ENCODE measurements at regions not wholly inside any gene's neighbourhood (a gene's known extent, or its start where the extent isn't known, plus 50 kb on each side); places are given as distances from the start of the nearest gene placed in this dataset.
A peak's percentile ranks its signal among the peaks of the same experiment; 100 is the strongest.

DNA sequence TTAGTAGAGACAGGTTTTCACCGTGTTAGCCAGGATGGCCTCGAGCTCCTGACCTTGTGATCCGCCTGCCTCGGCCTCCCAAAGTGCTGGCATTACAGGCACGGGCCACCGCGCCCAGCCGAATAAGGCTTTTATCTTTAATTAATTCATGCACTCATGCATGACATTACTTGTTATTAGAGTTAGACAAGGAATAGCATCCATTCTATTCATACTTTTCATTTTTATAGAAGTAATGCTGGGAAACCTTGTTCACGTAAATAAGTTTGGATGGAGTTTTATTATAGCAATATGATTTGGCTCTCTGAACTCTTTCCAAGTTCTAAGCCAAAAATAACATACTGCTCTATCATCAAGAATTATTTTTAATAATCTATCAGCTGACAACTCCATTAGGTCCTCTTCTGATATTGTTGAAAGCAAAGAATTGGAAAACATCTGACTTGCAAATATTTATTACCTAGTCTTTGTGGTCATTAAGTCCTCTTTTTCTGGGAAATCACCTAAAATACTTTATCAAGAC lies 168.8 kb upstream of the CCND2 start:
- Histone ChIP-seq H3K9me3 (ENCODE audit: control insufficient read depth, low read length) (no peaks in the 10 kb centered on the region), H3K4me3 (ENCODE audit: low read length) (no peak overlapping the region), H3K9ac (ENCODE audit: extremely low read depth, low read length, poor library complexity, severe bottlenecking) (no peak overlapping the region), H3K4me1 (ENCODE audit: control insufficient read depth, insufficient read depth, low read length) (no peaks in the 10 kb centered on the region), H3K36me3 (ENCODE audit: control insufficient read depth, insufficient read depth, low read length) (no peaks in the 10 kb centered on the region), H3K27ac (ENCODE audit: low read depth, low read length) (no peak overlapping the region), H3K27me3 (ENCODE audit: control insufficient read depth, insufficient read depth, low read length, poor library complexity, severe bottlenecking) (no peaks in the 10 kb centered on the region)
- no peaks in the 10 kb centered on the region for H3K4me1 Mint-ChIP-seq
- H3K36me3 Mint-ChIP-seq (ENCODE audit: low read depth): no peaks in the 10 kb centered on the region
- no peak for DNase-seq
- H3K27ac Mint-ChIP-seq: no peak overlapping the region
- TF ChIP-seq, protein P1, sequence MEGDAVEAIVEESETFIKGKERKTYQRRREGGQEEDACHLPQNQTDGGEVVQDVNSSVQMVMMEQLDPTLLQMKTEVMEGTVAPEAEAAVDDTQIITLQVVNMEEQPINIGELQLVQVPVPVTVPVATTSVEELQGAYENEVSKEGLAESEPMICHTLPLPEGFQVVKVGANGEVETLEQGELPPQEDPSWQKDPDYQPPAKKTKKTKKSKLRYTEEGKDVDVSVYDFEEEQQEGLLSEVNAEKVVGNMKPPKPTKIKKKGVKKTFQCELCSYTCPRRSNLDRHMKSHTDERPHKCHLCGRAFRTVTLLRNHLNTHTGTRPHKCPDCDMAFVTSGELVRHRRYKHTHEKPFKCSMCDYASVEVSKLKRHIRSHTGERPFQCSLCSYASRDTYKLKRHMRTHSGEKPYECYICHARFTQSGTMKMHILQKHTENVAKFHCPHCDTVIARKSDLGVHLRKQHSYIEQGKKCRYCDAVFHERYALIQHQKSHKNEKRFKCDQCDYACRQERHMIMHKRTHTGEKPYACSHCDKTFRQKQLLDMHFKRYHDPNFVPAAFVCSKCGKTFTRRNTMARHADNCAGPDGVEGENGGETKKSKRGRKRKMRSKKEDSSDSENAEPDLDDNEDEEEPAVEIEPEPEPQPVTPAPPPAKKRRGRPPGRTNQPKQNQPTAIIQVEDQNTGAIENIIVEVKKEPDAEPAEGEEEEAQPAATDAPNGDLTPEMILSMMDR (conservative IDR thresholded peaks at IDR 0.05): no peak
- H3K9me3 Mint-ChIP-seq: no peaks in the 10 kb centered on the region
- no peak overlapping the region for H3K4me3 Mint-ChIP-seq
- 90 to 92% methylated on average over 2 to 8 of the region's 9 CpGs for WGBS, 2 experiments (ENCODE audit: insufficient coverage in 1 of 2, insufficient read length in 1 of 2)
- H3K27me3 Mint-ChIP-seq (ENCODE audit: insufficient read depth): peaks cover 4% of the 10 kb centered on the region

DNA sequence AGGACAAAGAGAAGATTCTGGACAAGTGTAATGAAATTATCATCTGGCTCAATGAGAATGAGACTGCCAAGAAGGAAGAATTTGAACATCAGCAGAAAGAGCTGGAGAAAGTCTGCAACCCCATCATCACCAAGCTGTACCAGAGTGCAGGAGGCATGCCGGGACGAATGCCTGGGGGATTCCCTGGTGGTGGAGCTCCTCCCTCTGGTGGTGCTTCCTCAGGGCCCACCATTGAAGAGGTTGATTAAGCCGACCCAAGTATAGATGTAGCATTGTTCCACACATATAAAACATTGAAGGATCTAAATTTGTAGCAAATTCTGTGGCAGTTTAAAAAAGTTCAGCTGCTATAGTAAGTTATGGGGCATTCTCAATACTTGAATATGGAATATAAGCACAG lies 174.3 kb upstream of the CCND2 start:
- Mint-ChIP-seq H3K9me3 (no peaks in the 10 kb centered on the region), H3K27ac (no peak overlapping the region), H3K27me3 (ENCODE audit: insufficient read depth) (no peaks in the 10 kb centered on the region), H3K4me1 (no peaks in the 10 kb centered on the region), H3K36me3 (ENCODE audit: low read depth) (no peaks in the 10 kb centered on the region), H3K4me3 (no peak overlapping the region)
- no peaks in the 10 kb centered on the region for H3K27me3 ChIP-seq (ENCODE audit: control insufficient read depth, insufficient read depth, low read length, poor library complexity, severe bottlenecking)
- no peak overlapping the region for H3K9ac ChIP-seq (ENCODE audit: extremely low read depth, low read length, poor library complexity, severe bottlenecking)
- H3K36me3 ChIP-seq (ENCODE audit: control insufficient read depth, insufficient read depth, low read length): no peaks in the 10 kb centered on the region
- TF ChIP-seq, protein P1 (conservative IDR thresholded peaks at IDR 0.05): peak; percentile 92
- H3K27ac ChIP-seq (ENCODE audit: low read depth, low read length): no peak overlapping the region
- H3K4me1 ChIP-seq (ENCODE audit: control insufficient read depth, insufficient read depth, low read length): no peaks in the 10 kb centered on the region
- DNase-seq: peak; percentile 78
- H3K9me3 ChIP-seq (ENCODE audit: control insufficient read depth, low read length): no peaks in the 10 kb centered on the region
- 52% methylated on average over 3 of the region's 3 CpGs; no CpG with 5 or more reads in 1 of the 2 experiments for WGBS, 2 experiments (ENCODE audit: insufficient coverage in 1 of 2, insufficient read length in 1 of 2)
- no peak overlapping the region for H3K4me3 ChIP-seq (ENCODE audit: low read length)

GRCh38 chr12:4091016-4091743 lies 182.4 kb upstream of the CCND2 start:
- Mint-ChIP-seq H3K4me3 (no peak overlapping the region), H3K27me3 (ENCODE audit: insufficient read depth) (no peaks in the 10 kb centered on the region), H3K36me3 (ENCODE audit: low read depth) (no peaks in the 10 kb centered on the region), H3K27ac (no peak overlapping the region), H3K9me3 (no peaks in the 10 kb centered on the region), H3K4me1 (no peaks in the 10 kb centered on the region)
- Histone ChIP-seq H3K27ac (ENCODE audit: low read depth, low read length) (no peak overlapping the region), H3K27me3 (ENCODE audit: control insufficient read depth, insufficient read depth, low read length, poor library complexity, severe bottlenecking) (no peaks in the 10 kb centered on the region), H3K9me3 (ENCODE audit: control insufficient read depth, low read length) (peaks cover 4% of the 10 kb centered on the region), H3K36me3 (ENCODE audit: control insufficient read depth, insufficient read depth, low read length) (no peaks in the 10 kb centered on the region), H3K9ac (ENCODE audit: extremely low read depth, low read length, poor library complexity, severe bottlenecking) (no peak overlapping the region), H3K4me1 (ENCODE audit: control insufficient read depth, insufficient read depth, low read length) (no peaks in the 10 kb centered on the region), H3K4me3 (ENCODE audit: low read length) (no peak overlapping the region)
- TF ChIP-seq, protein P1 (conservative IDR thresholded peaks at IDR 0.05): no peak
- WGBS, 2 experiments (ENCODE audit: insufficient coverage in 1 of 2, insufficient read length in 1 of 2): 88 to 96% methylated on average over 5 of the region's 5 CpGs
- DNase-seq: no peak

Data from endodermal cell (in vitro differentiated cells).